Stimulated activated CD4-positive, alpha-beta T cell treated with anti-CD3 and anti-CD28 coated beads, Interleukin-15, amount 100 ng/mL, for 1 hour (primary cell): ENCODE measurements at regions not wholly inside any gene's neighbourhood (a gene's known extent, or its start where the extent isn't known, plus 50 kb on each side); places are given as distances from the start of the nearest gene placed in this dataset.

Experiments
- DNase-seq, 2 donors: peaks; one replicate each; pipeline ENCODE4 v3.0.0-alpha.2; 2020; ENCODE audit warnings: low read depth in 1 of 2, low spot score in 1 of 2

- no peak for DNase-seq
These were observed 243.1 kb upstream of the TNP1 start for GRCh38 chr2:217102956-217103355.

DNA sequence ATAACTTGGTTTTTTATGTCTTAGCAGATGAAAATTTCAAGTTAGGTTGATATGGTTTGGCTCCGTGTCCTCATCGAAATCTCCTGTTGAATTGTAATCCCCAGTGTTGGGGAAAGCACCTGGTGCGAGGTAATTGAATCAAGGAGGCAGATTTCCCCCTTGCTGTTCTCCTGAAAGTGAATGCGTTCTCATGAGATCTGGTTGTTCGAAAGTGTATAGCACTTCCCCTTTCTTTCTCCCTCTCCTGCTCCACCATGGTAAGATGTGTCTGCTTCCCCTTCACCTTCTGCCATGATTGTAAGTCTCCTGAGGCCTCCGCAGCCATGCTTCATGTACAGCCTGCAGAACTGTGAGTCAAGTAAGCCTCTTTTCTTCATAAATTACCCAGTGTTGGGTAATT, 242.1 kb upstream of the TNP1 start:
- DNase-seq = no peak

DNA sequence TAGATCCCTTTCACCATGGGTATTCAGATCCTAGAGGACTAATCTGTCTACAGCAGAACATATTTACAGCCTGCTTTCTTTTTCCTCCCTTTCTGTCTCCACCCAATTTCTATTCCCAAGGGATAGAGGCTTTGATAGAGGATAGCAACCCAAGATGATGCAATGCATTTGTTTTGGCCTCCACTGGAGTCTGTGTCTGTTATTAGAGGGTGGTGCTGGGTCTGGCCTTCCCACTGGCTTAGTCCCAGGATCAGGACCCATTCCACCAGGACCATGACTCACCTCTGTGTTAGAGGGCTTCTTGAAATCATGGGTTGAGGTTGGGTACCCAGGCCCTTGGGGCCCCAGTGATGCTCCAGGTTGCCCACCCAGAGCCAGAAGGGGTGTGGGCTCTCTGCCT, 239.7 kb upstream of the TNP1 start:
- DNase-seq = no peak

DNA sequence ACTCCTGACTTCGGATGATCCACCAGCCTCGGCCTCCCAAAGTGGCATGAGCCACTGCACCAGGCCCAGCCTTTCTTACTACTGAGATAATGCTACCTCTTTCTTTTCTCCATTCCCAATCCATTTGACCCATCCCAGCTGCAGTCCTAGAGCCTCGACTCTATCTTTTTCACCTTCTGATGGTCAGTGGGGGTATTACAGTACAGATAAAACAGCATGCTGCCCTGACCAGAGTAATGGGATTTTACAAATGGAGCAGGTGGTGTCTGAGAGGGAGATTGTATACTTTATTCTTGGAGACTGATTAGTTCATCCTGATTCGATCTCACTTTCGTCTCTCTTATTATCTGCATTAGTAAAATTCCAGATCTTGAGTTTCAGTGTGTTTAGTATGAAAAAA, 238.6 kb upstream of the TNP1 start:
- no peak for DNase-seq

DNA sequence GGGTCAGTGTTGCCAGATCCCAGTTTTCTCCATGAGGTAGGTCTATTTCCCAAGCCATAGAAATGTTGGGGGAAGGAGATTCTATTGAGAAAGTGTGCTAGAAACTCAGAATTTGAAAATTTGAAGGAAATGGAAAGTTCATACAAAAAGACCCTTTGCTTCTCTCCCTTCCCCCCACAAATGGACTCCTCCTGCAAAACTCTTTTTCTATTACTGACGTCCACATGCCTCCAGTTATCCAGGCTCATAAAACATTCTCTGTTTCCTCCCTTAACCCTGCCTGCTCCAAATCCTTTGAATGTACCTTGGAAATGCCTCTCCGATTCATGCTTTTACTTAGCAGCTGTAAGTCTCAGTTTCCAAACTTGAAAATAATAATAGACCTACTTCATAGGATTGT, 237.5 kb upstream of the TNP1 start:
- DNase-seq = no peak

GRCh38 chr2:217096474-217097225, 236.8 kb upstream of the TNP1 start:
- DNase-seq = no peak

- no peak for DNase-seq
These were observed 235.8 kb upstream of the TNP1 start for GRCh38 chr2:217095511-217096205.

DNA sequence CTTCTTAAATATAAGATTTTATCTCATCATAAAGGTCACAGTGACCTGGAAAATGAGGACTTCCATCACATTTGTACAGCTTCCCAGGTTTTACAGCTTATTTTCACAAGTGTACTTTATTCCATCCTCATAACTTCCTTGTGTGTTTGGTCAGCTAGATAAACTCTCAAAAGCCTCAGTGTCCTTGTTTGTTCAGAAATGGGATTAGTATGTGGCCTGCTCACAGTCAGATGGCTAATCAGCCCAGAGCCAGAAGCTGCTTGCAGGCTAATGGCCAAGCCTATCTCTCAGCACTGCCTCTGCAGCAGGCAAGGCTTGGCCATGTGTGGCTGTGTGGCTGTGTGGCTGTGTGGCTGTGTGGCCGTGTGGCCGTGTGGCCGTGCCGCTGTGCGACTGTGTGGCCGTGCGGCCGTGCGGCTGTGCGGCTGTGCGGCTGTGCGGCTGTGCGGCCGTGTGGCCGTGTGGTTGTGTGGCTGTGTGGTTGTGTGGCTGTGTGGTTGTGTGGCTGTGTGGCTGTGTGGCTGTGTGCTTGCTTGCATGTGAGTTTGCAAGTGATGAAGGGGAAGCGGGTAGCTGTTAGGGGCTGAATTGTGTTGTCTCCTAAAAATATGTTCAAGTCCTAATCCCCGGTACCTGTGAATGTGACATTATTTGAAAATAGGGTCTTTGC, 233.0 kb upstream of the TNP1 start:
- DNase-seq = no peak

- DNase-seq = no peak
These were observed 231.7 kb upstream of the TNP1 start for GRCh38 chr2:217091531-217091930.

GRCh38 chr2:217090884-217091283, 231.0 kb upstream of the TNP1 start:
- no peak for DNase-seq

DNA sequence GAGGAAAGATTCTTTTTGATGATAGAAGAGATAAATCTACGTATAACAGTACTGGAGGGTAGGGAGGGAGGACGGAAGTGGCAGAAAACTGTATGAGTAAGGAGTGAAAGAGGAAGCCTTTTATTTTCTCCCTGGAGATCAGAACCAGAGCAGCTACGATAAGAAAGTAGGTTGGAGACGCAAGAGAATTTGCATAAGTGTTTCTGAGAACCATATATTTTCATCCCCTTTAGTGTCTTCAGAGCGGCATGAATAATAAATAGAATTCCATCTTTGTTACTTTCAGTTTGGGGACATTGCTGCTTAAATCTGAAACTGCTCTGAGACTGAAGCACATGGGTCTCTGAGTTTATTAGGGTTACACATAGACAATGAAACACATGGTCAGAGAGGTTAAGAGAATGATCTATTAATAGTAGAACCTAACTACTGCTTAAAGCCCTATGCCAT, 230.2 kb upstream of the TNP1 start:
- no peak for DNase-seq

GRCh38 chr2:217086718-217087117, 226.9 kb upstream of the TNP1 start:
- no peak for DNase-seq

GRCh38 chr2:217086038-217086522, 226.2 kb upstream of the TNP1 start:
- no peak for DNase-seq

DNA sequence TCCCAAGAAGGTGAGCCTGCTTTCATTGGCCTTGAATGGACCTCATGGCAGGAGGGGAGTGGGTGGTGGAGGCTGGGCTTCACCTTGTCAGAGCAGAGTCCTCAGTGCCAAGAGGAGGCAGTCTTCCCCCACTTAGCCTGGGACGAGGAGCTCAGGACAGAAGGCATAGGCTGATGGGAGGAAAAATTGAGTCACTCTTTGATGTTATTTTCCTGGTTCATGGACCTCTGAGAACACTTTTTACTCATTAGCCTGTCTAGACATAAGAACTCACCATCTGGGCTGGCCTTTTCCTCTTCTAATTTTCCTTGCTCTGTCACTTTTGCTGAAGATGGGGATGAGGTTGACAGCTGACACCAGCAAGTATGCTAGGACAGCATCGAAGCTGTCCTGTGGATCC, 225.7 kb upstream of the TNP1 start:
- no peak for DNase-seq

- no peak for DNase-seq
These were observed 221.9 kb upstream of the TNP1 start for GRCh38 chr2:217081799-217082198.

- DNase-seq = no peak
These were observed 219.3 kb upstream of the TNP1 start for GRCh38 chr2:217079165-217079564.

- no peak for DNase-seq
These were observed 218.1 kb upstream of the TNP1 start for GRCh38 chr2:217077831-217078407.

DNA sequence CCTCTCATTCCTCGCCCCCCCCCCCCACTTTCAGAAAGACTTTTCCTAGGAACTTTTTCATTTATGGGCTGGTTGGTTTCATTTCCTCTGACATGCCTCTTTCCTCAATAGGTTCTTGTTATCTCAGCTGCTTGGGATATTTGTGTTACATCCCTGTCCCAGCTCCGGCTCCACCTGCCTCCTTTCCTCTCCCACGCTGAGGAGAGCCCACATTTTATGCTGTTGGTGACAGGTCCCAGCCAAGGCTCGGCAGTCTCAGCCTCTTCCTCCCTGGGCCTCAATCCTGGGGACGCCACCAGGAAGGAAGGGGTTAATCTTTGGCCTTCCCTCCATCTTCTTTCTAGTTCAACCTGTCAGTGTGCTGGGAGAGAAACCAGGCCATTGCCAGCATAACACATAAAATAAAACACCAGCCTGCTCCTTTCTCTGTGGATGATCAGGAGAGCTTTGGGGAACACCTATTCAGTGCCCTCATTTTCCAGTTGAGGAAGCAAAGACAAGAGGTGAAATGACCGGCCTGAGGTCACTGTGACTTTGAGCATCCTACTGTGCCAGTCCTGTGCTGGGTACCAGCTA, 216.9 kb upstream of the TNP1 start:
- no peak for DNase-seq

DNA sequence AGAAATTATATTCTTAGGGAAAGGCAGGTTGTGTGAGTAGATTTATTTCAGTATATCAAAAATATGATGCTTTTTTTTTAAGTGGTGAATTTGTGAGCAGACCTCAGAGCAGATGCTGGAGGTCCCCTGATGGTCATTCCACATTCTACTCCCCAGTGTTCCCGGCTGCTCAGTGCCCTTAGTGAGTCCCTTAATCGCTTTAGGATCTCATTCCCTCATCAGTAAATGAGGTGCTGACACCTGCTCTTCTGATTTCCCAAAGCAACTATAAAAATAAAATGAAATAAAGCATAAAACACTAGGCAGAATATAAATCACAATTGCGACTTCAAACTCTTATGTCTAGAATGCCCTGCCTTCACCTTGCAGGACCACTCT, 216.2 kb upstream of the TNP1 start:
- DNase-seq = no peak

DNA sequence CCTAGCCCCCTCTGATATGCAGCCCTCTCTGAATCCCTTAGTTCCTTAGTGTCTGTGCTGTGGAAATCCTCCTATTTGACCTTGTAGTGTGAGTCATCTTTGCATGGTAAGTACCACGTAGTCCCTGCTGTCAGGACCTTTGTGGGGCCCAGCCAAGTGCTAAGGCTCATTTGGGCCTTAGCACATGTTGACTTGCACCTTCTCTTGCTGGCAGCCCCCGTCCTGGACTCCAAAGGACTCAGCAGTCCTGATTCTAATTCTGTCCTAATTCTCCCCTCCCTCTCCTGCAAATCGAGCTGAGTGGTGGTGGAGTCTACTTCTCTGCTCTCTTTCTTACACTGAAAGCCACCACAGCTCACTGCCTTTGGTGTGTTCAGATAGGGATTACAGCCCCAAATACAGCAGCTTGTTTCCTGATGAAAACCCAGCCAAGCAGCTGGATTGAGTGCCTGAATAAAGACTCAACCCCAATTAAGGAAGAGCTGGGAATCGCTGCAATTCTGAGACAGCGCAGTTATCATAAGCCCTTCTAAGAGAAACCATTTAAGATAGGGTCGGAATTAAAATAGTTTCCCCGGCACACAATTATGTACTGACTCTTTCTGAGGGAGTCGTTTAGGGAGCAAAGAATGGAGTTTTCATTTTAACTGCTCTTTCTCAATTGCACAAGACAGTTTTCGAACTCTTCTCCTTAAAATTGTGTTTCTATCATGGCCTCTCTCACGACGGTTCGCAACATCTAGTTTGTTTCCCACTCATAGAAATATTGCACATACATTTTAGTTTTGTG, 215.6 kb upstream of the TNP1 start:
- DNase-seq = no peak
